Smooth muscle cell of the brain vasculature (primary cell): ENCODE measurements at regions not wholly inside any gene's neighbourhood (a gene's known extent, or its start where the extent isn't known, plus 50 kb on each side); places are given as distances from the start of the nearest gene placed in this dataset.

ENCODE experiments used
- DNase-seq: peaks from one replicate; pipeline ENCODE4 v3.0.0-alpha.2; 2012; ENCODE audit warnings: low read depth, low spot score

DNA sequence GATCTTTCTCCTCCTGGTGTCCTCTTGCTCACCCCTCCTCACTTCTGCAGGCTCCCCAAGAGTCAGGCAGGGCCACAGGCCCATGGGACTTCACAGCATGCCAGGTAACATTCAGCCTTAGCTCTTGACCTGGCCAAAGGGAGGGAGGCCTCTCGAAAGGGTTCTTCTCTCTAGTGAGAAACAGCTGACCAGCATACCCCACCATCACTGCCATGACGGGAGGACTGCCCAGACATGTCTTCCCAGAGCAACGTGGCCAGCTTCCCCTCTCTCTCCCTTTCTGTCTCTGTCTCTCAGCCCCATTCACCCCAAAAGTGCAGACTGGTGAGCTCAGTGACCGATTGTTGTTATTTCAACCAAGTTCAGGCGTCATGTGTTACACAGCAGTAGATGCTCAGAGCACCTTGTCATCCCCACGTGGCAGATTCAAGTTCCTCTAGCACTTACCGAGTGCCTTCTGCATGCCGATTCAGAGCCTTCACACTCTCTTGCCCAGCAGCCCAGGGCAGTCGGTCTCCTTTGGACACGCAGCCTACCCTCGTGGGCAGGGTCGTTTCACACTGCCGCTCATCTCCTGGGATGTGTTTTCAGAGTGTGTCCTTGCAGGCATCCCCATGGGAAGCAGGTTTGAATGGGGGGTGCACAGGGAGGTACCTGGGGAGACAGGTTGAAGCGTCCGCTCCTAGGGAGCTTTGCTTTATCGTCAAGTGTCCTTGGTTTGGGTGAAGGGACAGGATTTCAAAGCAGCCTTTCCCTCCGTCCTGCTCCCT lies 259.9 kb downstream of the NDUFA10 start:
- DNase-seq, result no peak

DNA sequence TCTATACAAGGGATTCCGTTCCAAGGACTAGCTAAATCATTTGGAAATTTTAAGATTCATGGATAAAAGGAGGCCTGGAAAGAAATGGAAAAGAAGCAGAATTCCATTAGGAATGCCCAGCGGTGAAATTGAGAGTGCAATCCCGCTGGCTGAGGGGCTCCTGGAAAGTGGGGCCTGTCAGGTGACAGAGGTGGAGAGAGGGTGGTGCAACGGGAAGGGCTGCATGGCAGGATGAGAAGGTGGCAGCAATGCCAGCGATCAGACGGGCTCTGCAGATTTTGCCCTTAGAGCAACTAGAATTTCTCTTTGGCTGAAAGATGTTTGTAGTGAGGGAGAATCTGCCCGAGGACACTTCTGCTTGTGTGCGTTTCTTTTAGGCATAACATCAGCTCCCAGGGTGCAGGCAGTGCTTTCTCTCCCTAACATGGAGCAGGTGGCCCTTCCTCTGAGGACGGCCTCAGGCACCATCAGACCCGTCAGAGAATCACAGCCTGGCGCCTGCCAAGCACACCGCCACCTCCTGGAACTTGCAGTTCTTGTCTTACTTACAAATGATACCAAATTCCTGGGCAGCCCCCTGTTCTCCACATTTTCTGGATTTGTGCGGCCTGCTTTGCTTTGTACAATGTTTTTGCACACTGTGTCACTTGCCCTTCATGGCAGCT lies 261.6 kb downstream of the NDUFA10 start:
- no peak for DNase-seq

DNA sequence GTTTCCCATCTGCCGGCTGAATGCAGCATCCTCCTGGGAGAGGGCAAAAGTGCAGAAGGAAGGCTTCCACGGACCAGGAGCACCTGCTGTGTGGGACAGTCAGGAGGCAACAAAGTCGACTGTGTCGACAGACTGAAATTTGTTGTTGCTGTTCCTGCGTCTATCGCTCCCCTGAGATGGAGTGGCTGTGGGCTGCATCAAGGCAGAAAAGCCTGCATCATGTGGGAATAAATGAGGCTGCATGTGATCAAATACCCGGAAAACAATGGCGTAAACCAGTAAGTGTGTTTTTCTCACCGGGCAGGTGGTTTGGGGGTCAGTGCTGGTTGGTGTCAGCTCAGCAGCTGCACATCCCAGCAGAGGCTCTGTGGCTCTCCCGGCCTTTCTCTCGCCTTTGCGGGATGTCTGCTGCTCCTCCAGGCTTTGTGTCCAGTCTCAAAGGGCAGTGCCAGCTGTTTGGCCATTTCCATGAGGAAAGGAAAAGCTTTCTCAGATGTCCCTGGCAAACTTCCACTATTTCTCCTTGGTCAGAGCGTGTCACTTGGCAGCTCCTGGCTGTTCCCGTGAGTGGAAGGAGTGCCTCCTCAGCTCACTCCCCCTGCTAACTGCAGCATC lies 262.4 kb downstream of the NDUFA10 start:
- DNase-seq, result no peak

DNA sequence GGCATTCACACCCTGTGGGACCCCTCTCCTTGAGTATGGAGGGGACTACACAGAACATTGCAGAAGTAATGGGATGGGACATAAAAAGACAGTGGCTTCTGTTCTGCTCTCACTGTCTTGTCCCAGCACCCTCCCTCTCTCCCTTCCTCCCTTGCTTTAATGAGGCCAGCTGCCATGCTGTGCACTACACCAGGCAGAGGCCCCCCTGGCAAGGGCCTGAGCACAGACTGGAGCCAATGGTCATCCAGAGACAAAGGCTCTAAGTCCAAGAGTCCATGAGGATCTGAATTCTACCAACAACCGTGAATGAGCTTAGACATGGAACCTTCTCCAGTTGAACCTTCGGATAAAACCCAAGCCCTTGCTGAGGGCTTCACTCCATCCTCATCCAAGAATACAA lies 263.0 kb downstream of the NDUFA10 start:
- no peak for DNase-seq

DNA sequence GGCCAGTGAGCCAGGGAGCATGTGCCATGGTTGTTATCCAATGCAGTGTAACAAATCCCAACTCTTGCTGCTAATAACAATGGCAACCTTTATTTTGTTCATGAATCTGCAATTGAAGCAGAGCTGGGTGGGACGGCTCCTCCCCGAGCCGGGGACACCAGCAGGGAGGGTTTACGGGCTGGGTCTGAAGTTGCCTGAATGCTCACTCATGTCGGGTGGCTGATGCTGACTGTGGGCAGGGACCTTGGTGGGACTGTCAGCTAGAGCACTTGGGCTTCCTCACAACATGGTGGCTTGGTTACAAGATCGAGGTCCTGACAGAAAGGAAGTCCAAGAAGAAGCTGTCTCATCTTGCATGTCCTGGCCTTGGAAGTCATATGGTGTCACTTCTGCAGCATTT lies 264.5 kb downstream of the NDUFA10 start:
- DNase-seq, result no peak

DNA sequence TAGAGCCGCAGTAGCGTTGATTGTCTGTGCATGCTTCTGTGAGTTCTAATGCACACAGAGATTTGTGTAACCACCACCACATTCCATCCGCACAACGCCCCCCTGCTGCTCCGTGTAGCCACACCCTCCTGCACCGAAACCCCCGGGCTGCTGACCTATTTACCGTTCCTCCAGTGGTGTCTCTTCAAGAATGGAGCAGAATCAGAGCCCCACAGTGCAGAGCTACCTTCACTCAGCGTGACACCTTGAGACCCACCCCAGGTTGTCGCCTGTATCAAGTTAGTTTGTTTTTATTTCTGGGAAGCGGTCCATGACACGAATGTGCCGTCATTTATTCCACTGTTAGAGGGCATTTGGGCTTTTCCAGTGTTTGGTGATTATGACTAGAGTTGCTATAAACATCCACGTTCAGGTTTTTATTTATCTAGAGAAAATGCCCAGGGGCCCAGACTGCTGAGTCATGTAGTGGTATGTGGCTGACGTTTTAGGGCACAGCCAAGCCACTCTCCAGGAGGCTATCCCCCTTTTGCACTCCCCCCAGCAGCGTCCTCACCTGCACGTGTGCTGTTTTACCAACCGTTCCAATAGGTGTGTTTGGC lies 266.8 kb downstream of the NDUFA10 start:
- DNase-seq, result no peak

DNA sequence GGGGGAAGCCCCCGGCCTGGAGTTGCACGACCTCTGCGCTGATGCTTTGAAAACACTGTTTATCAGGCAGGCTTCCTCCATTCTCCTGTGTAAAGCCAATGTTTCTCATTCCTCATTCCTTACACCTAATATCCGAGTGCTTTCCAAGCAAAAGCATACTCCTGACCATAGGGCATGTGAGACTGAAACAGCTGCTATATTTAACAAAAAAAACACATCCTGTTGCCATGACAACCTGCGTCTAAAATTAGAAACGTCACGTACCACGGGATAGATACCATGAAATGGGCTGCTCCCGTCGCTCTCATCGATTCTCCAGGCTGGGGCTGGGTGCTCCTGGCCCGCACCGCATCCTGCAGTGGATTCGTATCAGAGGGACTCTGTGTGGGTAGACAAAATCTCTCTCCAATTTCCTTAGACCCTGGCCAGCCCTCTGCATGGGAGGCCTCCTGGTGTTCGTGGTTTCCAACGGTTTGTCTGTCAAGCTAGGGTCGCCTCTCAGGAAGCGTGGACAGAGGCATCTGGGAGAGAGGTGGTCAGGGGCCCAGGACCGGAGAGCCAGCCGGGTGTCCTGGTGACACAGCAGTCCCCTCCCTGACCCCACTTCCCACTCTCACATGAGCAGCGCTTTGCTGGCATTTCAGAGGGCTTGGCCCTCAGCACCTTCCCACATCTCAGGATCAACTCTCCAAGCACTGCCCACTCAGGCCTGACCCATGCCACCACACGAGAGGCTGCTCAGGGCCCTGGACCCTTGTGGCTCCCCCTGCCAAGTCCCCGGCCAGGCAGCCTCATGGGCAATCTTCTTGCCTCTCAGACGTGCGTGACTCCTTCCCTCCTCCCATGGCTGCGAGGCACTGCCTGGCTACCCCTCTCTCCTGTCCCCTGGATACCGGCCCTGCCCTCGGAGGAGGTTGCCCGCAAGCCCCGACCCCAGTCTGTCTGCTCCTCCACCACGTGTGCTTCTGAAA lies 268.1 kb downstream of the NDUFA10 start:
- DNase-seq, result no peak

DNA sequence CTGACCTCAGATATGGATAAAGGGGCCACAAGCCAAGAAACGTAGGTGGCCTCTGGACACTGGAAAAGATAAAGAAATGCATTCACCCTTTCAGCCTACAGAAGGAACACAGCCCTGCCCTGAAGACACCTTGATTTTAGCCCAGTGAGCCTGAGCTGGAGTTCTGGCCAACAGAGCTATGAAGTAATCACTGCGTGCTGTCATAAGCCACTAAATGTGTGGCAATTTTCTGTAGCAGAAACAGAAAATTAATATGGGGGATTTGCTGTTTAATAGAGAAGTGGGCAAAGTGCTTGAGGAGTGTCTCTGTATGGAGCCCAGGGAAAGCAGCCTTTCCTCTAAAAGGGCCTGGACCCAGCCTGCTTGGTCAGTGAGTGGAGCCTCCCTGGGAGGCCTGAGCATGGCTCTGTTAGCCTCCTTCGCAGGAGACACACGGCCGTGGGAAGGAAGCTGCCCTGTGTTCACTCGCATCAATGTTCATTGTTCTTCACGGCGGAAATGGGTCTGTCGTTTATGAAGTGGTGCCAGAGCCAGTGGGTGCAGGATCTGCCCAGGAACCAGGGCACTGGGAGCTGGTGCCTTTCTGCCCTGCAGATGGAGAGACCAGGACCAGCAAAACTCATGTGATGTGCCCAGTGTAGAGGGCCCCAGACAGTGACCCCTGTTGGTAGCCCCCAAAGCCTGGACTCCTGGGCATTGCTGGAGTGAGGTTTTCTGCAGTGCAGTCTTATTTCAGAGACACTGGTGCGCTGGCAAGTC lies 268.9 kb downstream of the NDUFA10 start:
- DNase-seq, result no peak

DNA sequence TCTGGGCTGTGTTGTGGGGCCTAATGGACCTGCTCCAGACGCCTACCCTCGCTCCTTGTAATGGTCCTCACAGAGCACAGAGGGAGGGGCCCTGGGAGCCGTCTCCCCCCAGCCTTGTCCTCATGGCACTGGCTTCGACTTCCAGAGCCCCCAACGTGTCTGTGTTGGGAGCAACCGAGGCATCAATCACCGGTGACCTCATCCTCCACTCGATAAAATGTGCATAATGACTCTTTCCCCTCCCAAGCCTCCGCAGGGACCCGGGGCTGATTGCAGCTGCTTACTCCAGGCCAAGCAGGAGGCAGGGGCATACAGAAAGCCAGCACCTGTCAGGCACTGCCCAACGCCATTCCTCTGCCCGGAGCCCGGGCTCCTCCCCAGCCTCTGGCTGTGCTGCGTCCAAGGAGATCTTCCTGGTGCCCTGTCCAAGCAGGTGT lies 271.7 kb downstream of the NDUFA10 start:
- no peak for DNase-seq

DNA sequence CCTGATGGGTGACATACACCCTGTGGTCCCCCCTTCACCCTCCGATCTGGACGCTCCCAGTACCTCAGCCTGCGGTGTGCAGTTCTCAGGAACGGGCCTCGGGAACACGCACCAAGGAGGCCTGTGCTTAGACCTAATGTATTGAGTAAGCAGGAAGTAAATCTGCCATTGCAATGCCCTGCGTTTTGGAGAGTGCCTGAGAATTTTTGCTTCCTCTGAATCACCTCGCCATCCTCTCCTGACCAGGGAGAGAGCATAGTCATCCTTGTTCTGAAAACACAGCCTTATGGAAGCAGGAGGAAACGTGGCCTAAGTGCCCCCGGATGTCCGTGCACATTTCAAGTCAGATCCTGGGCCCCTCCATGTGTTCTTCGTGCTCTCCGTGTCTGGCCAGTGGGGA lies 272.2 kb downstream of the NDUFA10 start:
- DNase-seq, result no peak

DNA sequence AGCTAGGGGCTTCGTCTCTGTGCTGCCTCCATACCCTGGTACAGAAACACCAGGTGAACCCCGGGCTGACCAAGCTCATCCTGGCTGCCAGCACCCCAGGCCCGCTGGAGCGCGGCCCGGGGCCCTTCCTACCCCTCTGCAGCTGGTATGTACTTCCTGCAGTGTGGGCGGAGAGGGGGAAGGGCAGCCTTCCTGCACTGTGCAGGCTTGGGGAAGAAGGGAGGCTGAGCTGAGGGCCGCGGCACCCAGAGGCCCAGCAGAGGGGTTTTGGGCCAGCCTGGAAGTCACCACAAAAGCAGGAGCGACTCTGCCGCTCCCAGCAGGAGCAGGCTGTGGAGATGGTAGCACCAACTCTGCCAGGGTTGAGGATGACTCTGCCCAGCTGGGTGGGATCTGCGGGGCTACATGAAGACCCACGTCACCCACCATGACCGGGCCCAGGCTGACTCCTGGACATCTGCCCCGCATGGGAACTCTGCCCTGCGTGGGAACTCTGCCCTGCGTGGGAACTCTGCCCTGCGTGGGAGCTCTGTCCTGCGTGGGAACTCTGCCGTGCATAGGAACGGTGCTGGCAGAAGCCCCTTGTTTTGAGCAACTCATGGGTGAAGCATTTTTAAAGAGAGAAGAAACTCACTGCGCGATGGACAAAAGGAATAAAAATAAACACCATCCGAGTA lies 273.3 kb downstream of the NDUFA10 start:
- no peak for DNase-seq

DNA sequence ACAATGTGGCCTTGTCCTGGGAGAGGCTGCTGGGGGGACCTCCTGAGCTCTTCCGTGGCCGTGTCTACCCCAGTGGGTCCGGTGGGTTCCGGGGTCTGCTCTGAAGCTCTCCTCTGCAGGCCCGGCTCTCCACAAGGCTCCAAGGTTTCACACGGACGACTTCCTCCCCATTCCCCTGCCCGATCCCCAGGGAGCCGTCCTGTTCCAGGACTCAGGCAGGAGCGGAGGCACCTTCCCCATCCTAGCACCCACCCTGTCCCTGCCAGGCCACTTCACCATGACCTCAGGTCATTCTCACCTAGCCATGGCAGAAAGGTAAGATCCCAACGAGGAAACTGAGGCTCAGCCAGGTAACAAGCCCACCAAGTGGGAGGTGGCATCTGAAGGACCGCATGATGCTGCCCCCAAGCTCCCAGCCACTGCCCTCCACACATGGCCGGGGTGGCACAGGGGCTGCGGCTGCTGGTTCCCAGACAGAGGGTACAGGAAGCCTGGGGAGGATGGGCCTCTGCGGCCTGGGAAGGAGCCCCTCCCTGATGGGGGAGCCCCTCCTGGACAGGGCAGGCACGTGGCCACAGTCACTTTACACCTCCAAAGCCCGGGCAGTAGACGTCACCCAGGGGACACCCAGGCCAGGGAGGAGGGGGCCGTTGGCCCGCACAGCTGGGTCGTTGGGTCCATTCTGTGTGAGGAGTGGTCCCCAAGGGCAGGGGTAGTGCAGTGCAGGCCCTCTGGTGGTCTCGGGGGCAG lies 274.0 kb downstream of the NDUFA10 start:
- DNase-seq, result no peak

DNA sequence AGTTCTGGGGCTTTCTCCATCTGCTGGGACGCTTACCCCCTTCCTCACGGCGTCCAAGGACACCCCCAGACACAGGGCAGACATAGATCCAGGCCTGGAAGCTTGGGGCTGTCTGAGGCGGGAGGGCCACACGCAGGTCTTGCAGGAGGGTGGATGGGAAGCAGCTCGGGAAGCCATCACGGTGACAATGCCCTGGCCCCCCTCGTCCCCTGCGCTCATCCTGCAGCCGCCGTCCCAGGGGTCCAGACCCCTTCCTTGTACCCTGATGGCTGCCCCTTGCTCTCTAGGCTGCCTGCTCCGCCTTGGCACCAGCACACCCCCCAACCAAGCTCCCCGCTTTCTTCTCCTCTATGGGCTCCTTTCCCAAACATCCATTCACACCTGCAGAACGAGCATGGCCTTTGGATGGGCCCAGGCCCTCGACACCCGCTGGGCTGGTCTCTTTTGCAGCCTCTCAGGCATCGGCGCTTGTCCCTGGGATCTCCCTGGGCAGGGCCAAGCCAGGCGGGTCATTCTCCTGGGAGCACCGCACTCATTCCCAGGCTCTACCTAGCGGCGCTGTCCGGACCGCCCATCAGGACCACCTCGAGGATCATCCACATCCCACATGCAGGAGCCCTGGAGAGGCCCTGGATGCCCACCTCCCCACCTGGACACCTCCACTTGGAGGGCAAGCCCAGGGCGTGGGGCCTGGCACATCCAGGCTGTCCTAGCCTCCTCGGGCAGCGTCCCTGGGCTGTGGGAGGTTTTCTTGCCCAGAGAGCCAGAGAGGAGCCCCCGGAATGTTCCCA lies 274.9 kb downstream of the NDUFA10 start:
- DNase-seq, result no peak

DNA sequence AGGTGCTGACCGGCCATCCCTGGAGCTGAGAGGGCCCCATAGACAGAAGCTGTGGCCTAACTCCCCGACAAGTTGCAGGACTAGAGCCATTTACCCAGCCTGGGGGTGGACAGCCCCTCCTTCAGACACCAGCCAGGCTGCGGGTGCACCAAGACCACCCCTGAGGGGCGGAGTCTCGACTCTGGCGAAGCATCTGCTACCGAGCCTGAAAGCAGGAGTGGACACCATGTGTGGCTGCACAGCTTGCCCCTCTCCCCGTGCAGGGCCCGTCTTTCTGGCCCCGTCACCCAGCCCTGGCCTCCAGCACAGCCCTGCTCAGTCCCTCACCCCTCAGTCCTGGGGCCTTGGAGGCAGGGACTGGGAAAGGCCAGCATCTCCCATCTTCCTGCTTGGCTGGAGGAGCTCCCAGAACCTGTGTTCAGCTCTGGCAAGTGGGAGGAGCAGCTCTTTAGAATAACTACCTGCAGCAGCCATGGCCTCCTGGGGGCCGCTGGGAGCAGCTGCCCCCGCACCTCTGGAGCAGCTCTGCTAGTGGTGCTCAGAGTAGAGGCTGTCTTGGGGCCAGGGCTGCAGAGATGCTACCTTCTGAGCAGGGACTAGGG lies 275.8 kb downstream of the NDUFA10 start:
- DNase-seq, result no peak

DNA sequence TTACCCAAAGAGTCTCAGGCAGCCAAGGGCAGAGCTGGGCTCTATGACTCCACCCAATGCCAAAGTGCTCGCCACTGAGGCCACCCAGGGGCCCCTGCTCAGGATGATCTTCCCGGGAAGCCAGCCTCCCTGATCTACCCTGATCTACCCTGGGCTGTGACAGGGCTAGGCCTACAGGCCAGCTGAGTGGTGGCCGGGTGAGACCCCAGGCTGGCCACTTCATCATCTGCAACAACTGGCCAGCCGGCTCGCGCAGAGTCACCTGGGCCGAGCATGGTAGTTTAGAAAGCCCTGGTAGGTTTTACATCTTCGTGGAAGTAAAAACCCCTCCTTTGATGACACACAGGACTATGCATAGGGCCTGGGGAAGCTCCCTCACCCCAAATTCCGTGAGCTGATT lies 276.3 kb downstream of the NDUFA10 start:
- DNase-seq, result no peak

DNA sequence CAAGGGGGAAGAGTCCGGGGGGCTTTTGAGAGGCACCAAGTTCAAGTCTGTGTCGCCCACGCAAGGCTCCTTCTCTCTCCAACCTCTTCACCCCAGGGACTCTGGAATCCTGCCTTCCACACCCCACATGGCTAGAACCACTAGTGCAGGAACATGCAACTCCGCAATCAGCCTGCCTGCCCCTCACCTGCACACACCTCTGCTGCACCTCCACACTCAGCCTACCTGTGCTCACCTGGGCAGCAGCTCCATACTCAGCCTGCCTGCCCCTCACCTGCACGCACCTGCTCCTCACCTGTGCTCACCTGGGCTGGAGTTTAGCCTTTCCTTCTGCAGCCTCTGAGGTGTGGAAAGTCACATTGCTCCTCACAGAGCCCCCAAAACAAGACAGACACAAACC lies 277.4 kb downstream of the NDUFA10 start:
- DNase-seq, result no peak

DNA sequence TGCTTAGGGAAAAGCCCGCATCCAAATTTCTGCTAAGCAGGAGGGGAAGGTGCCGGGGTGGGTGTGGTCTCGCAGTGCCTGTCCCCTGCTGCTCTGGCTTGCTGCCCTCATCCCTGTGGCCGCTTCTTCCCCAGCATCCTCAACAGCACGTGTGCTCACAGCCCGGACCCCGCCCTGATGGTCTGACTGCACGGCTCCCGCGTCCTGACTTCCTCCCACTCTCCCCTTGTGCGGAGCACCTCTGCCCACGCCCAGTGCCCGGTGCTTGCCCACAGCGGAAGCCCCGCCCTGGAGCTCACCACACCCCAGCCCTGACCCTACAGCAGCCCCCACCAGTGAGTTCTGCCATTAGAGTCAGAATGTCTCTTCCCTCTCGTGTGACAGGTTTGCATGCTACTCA lies 277.9 kb downstream of the NDUFA10 start:
- no peak for DNase-seq
